ENCODE measurements at regions not wholly inside any gene's neighbourhood (a gene's known extent, or its start where the extent isn't known, plus 50 kb on each side); places are given as distances from the start of the nearest gene placed in this dataset.

- TF ChIP-seq REST (IDR thresholded peaks at IDR 0.05) (no peak), POLR2A (IDR thresholded peaks at IDR 0.05; ENCODE audit: low read length) (no peak), HEYL (CRISPR knock-in tag; IDR thresholded peaks at IDR 0.05) (no peak)
Observed at GRCh38 chr7:82701949-82702348, 258.4 kb upstream of the CACNA2D1 start.

All from A549 (cell line).